Breast epithelium (tissue), 4 donors: ENCODE measurements at regions not wholly inside any gene's neighbourhood (a gene's known extent, or its start where the extent isn't known, plus 50 kb on each side); places are given as distances from the start of the nearest gene placed in this dataset.

Experiments
- DNase-seq, 2 donors: peaks; one replicate each; pipeline ENCODE4 v3.0.0-alpha.2; 2019; ENCODE audit warnings: low spot score in 2 of 2
- H3K27ac ChIP-seq, 2 donors: fragments of 200-600 bp; sonication (generic) in 1 of 2; one replicate each; pipeline ENCODE4 v1.5.1; 2016 to 2019; ENCODE audit warnings: mild to moderate bottlenecking in 1 of 2
- H3K27me3 ChIP-seq, 2 donors: fragments of 200-600 bp; sonication (generic) in 1 of 2; one replicate each; pipeline versions ENCODE4 v1.5.1 to v1.6.0; 2017 to 2019; ENCODE audit warnings: control low read depth in 1 of 2, mild to moderate bottlenecking in 1 of 2
- H3K36me3 ChIP-seq: fragments of 200-600 bp; one replicate; pipeline ENCODE4 v1.5.1; 2019
- H3K4me1 ChIP-seq, 2 donors: fragments of 200-600 bp; sonication (generic); one replicate each; pipeline ENCODE4 v1.5.1; 2016 to 2019; ENCODE audit warnings: control low read depth in 1 of 2
- H3K4me3 ChIP-seq, 3 donors: fragments of 200-600 bp; sonication (generic); 1 replicate in 2 of 3; 2 replicates in 1 of 3; pipeline ENCODE4 v1.5.1; 2016 to 2019; ENCODE audit warnings: mild to moderate bottlenecking in 3 of 3, moderate library complexity in 2 of 3
- H3K9me3 ChIP-seq, 2 donors: fragments of 200-600 bp; sonication (generic) in 1 of 2; one replicate each; pipeline ENCODE4 v1.5.1; 2016 to 2019; ENCODE audit warnings: control low read depth in 1 of 2
- CTCF ChIP-seq, 3 donors: fragments of 450-650 bp; IDR thresholded peaks; one replicate each; pipeline ENCODE4 v1.5.1; 2016 to 2017; ENCODE audit warnings: antibody characterized with exemption in 3 of 3, mild to moderate bottlenecking in 3 of 3, moderate library complexity in 3 of 3
- POLR2A ChIP-seq: fragments of 450-650 bp; IDR thresholded peaks from one replicate; pipeline ENCODE4 v1.6.1; 2016; ENCODE audit warnings: antibody characterized with exemption, mild to moderate bottlenecking, moderate library complexity
- POLR2AphosphoS5 ChIP-seq, 3 donors: sonication (generic); formaldehyde crosslinking; IDR thresholded peaks; one replicate each; pipeline ENCODE4 v1.6.1; 2017; ENCODE audit warnings: antibody characterized with exemption in 3 of 3
- intact Hi-C: fragments of 100-400 bp; cut with DNase I; formaldehyde crosslinking; loops from one replicate; pipeline ENCODE4 v1.15.1; 2023; ENCODE audit warnings: low total_unique reads

- no peaks in the 10 kb centered on the region for H3K9me3 ChIP-seq
- no peaks in the 10 kb centered on the region for H3K27me3 ChIP-seq
- H3K4me3 ChIP-seq, result no peak overlapping the region
- no peak for TF ChIP-seq CTCF (IDR thresholded peaks at IDR 0.05)
- TF ChIP-seq POLR2AphosphoS5 (IDR thresholded peaks at IDR 0.05), result peak in 1 of 3 donors; percentile 22
- no peak for TF ChIP-seq POLR2A
- H3K36me3 ChIP-seq, result no peaks in the 10 kb centered on the region
- peaks cover 0 to 8% of the 10 kb centered on the region in 2 donors for H3K4me1 ChIP-seq
- intact Hi-C loops, result no loop called here
- peak in 1 of 2 donors; percentile 94 for DNase-seq
- H3K27ac ChIP-seq, result peak overlapping the region; percentile 59 to 61
Measured at GRCh38 chr2:191746346-191747169, 68.6 kb downstream of the NABP1 start.

GRCh38 chr2:191747170-191747530 lies 69.2 kb downstream of the NABP1 start:
- H3K27me3 ChIP-seq, result no peaks in the 10 kb centered on the region
- H3K9me3 ChIP-seq, result no peaks in the 10 kb centered on the region
- peaks cover 0 to 8% of the 10 kb centered on the region in 2 donors for H3K4me1 ChIP-seq
- H3K4me3 ChIP-seq, result no peak overlapping the region
- TF ChIP-seq POLR2AphosphoS5 (IDR thresholded peaks at IDR 0.05), result no peak
- no peak for TF ChIP-seq POLR2A
- TF ChIP-seq CTCF (IDR thresholded peaks at IDR 0.05), result no peak
- no peaks in the 10 kb centered on the region for H3K36me3 ChIP-seq
- peak overlapping the region; percentile 43 to 59 for H3K27ac ChIP-seq
- intact Hi-C loops, result no loop called here
- DNase-seq, result peak in 1 of 2 donors; percentile 18

GRCh38 chr2:191748059-191748461 lies 70.1 kb downstream of the NABP1 start:
- no peaks in the 10 kb centered on the region for H3K36me3 ChIP-seq
- TF ChIP-seq POLR2A (no peak), POLR2AphosphoS5 (IDR thresholded peaks at IDR 0.05) (no peak), CTCF (IDR thresholded peaks at IDR 0.05) (no peak)
- intact Hi-C loops, result no loop called here
- DNase-seq, result no peak
- H3K9me3 ChIP-seq, result no peaks in the 10 kb centered on the region
- no peak overlapping the region for H3K4me3 ChIP-seq
- H3K27me3 ChIP-seq, result no peaks in the 10 kb centered on the region
- H3K27ac ChIP-seq, result no peak overlapping the region
- peaks cover 0 to 8% of the 10 kb centered on the region in 2 donors for H3K4me1 ChIP-seq

- peaks cover 0 to 8% of the 10 kb centered on the region in 2 donors for H3K4me1 ChIP-seq
- DNase-seq, result no peak
- H3K4me3 ChIP-seq, result no peak overlapping the region
- H3K27ac ChIP-seq, result no peak overlapping the region
- no peaks in the 10 kb centered on the region for H3K9me3 ChIP-seq
- TF ChIP-seq CTCF (IDR thresholded peaks at IDR 0.05), result no peak
- TF ChIP-seq POLR2A, result no peak
- no peak for TF ChIP-seq POLR2AphosphoS5 (IDR thresholded peaks at IDR 0.05)
- H3K36me3 ChIP-seq, result no peaks in the 10 kb centered on the region
- no peaks in the 10 kb centered on the region for H3K27me3 ChIP-seq
- intact Hi-C loops, result no loop called here
Measured at GRCh38 chr2:191748528-191749180, 70.7 kb downstream of the NABP1 start.

- Histone ChIP-seq H3K9me3 (no peaks in the 10 kb centered on the region), H3K4me1 (peaks cover 0 to 8% of the 10 kb centered on the region in 2 donors), H3K27ac (no peak overlapping the region), H3K4me3 (no peak overlapping the region), H3K27me3 (no peaks in the 10 kb centered on the region), H3K36me3 (no peaks in the 10 kb centered on the region)
- intact Hi-C loops, result no loop called here
- no peak for TF ChIP-seq CTCF (IDR thresholded peaks at IDR 0.05)
- no peak for TF ChIP-seq POLR2AphosphoS5 (IDR thresholded peaks at IDR 0.05)
- no peak for TF ChIP-seq POLR2A
- no peak for DNase-seq
Measured at GRCh38 chr2:191749181-191749540, 71.2 kb downstream of the NABP1 start.
